Panc1 (cell line): ENCODE measurements at regions not wholly inside any gene's neighbourhood (a gene's known extent, or its start where the extent isn't known, plus 50 kb on each side); places are given as distances from the start of the nearest gene placed in this dataset.

Experiments
- ATAC-seq: fragments of 200-7000 bp; cut with Tn5 transposase; 2 replicates; pipeline ENCODE4 v1.9.1; 2020; ENCODE audit warnings: mild to moderate bottlenecking, moderate library complexity
- BruUV-seq: library from RNA; stranded (reverse); fragments of 400-500 nt; replicated peaks from 2 replicates; lab custom pipeline; 2021; lab: Mats Ljungman, UMichigan
- CTCF ChIA-PET: fragments of 300-600 bp; sonication (Branson Sonifier 250); formaldehyde crosslinking; loops from one replicate; lab custom pipeline; 2022; ENCODE audit warnings: antibody characterized with exemption; lab: Charles Lee
- POLR2A ChIA-PET: fragments of 300-600 bp; sonication (Branson Sonifier 250); formaldehyde crosslinking; loops from one replicate; lab custom pipeline; 2022; ENCODE audit warnings: antibody characterized with exemption; lab: Charles Lee
- DNase-seq: peaks from one replicate; pipeline ENCODE4 v3.0.0-alpha.2; 2010; ENCODE audit warnings: low read depth, low spot score
- H3K27ac ChIP-seq: 2 replicates; pipeline ENCODE4 v1.5.1; 2011; ENCODE audit warnings: mild to moderate bottlenecking, low read length, inconsistent platforms
- H3K27me3 ChIP-seq: fragments of 200-500 bp; sonication (Bioruptor generic); 2 replicates; pipeline ENCODE4 v1.6.0; 2014; ENCODE audit warnings: low read length, inconsistent platforms; ENCODE audit not compliant: control insufficient read depth, insufficient read depth
- H3K36me3 ChIP-seq: fragments of 200-500 bp; sonication (Bioruptor generic); 2 replicates; pipeline ENCODE4 v1.5.1; 2014; ENCODE audit warnings: inconsistent platforms, mild to moderate bottlenecking, low read length, moderate library complexity; ENCODE audit not compliant: control insufficient read depth, insufficient read depth
- H3K4me1 ChIP-seq: 2 replicates; pipeline ENCODE4 v1.5.1; 2011; ENCODE audit warnings: inconsistent platforms, mild to moderate bottlenecking, low read length, moderate library complexity; ENCODE audit not compliant: control insufficient read depth, insufficient read depth
- H3K4me3 ChIP-seq, 2 experiments: 2 replicates each; pipeline ENCODE4 v1.5.1; 2011 to 2012; ENCODE audit warnings: low read depth in 2 of 2, low read length in 2 of 2, mild to moderate bottlenecking in 2 of 2, inconsistent platforms in 1 of 2, moderate library complexity in 1 of 2
- H3K9me3 ChIP-seq: fragments of 200-500 bp; sonication (Bioruptor generic); 2 replicates; pipeline ENCODE4 v1.5.1; 2014; ENCODE audit warnings: low read depth, mild to moderate bottlenecking, inconsistent platforms, low read length, moderate library complexity; ENCODE audit not compliant: control insufficient read depth, insufficient read depth
- CTCF ChIP-seq: fragments of 450-650 bp; IDR thresholded peaks from 2 replicates; pipeline ENCODE4 v1.5.1; 2017; ENCODE audit warnings: mild to moderate bottlenecking
- POLR2AphosphoS5 ChIP-seq: IDR thresholded peaks from 2 replicates; pipeline ENCODE4 v1.6.1; 2012; ENCODE audit warnings: mild to moderate bottlenecking, low read depth, low read length, moderate library complexity
- REST ChIP-seq, 2 experiments: IDR thresholded peaks; 2 replicates each; pipeline ENCODE4 v1.6.1; 2011 to 2012; ENCODE audit warnings: low read depth in 2 of 2, control low read depth in 1 of 2, low read length in 1 of 2, mild to moderate bottlenecking in 1 of 2, moderate library complexity in 1 of 2; ENCODE audit not compliant: insufficient read depth in 1 of 2
- SIN3A ChIP-seq: IDR thresholded peaks from 2 replicates; pipeline ENCODE4 v1.6.1; 2012; ENCODE audit warnings: low read depth, mild to moderate bottlenecking, low read length, moderate library complexity, borderline replicate concordance; ENCODE audit not compliant: insufficient read depth
- TCF7L2 ChIP-seq: IDR thresholded peaks from 2 replicates; pipeline ENCODE4 v1.6.1; 2011; ENCODE audit warnings: mild to moderate bottlenecking, low read depth, low read length, inconsistent platforms
- in situ Hi-C: cut with HindIII; loops from 2 replicates; pipeline ENCODE4 v1.10.0; 2016; ENCODE audit warnings: low sequenced_read_pairs, low pct_unique_long_range_greater_than_20kb
- intact Hi-C: fragments of 100-400 bp; cut with micrococcal nuclease; formaldehyde crosslinking; loops from one replicate; pipeline ENCODE4 v1.10.0; 2022; ENCODE audit not compliant: unreplicated experiment

GRCh38 chr18:65347446-65347845, 403.4 kb upstream of the CDH7 start:
- intact Hi-C loops: no loop called here
- TF ChIP-seq POLR2AphosphoS5 (no peak), SIN3A (no peak), REST (IDR thresholded peaks at IDR 0.05; ENCODE audit: insufficient read depth in 1 of 2, low read depth in 2 of 2, low read length in 1 of 2) (no peak), TCF7L2 (no peak), CTCF (no peak)
- ChIA-PET CTCF (no interaction called here), POLR2A (no interaction called here)
- no peaks in the 10 kb centered on the region for H3K36me3 ChIP-seq
- DNase-seq (no peak), ATAC-seq (no peak)
- H3K27ac ChIP-seq: no peak overlapping the region
- no peaks in the 10 kb centered on the region for H3K27me3 ChIP-seq
- H3K4me3 ChIP-seq: no peak overlapping the region
- H3K9me3 ChIP-seq: no peaks in the 10 kb centered on the region
- in situ Hi-C loops: no loop called here
- no TSS peak for BruUV-seq
- H3K4me1 ChIP-seq: no peaks in the 10 kb centered on the region

GRCh38 chr18:65346086-65346485, 404.7 kb upstream of the CDH7 start:
- TF ChIP-seq REST (IDR thresholded peaks at IDR 0.05; ENCODE audit: insufficient read depth in 1 of 2, low read depth in 2 of 2, low read length in 1 of 2) (no peak), TCF7L2 (no peak), POLR2AphosphoS5 (no peak), SIN3A (no peak), CTCF (no peak)
- no peak for DNase-seq
- ATAC-seq: no peak
- no peaks in the 10 kb centered on the region for H3K9me3 ChIP-seq
- H3K27ac ChIP-seq: no peak overlapping the region
- no peaks in the 10 kb centered on the region for H3K36me3 ChIP-seq
- no peaks in the 10 kb centered on the region for H3K4me1 ChIP-seq
- BruUV-seq: no TSS peak
- in situ Hi-C loops: no loop called here
- ChIA-PET CTCF (no interaction called here), POLR2A (no interaction called here)
- H3K4me3 ChIP-seq: no peak overlapping the region
- intact Hi-C loops: no loop called here
- H3K27me3 ChIP-seq: no peaks in the 10 kb centered on the region
